ENCODE measurements at regions not wholly inside any gene's neighbourhood (a gene's known extent, or its start where the extent isn't known, plus 50 kb on each side); places are given as distances from the start of the nearest gene placed in this dataset.

DNA sequence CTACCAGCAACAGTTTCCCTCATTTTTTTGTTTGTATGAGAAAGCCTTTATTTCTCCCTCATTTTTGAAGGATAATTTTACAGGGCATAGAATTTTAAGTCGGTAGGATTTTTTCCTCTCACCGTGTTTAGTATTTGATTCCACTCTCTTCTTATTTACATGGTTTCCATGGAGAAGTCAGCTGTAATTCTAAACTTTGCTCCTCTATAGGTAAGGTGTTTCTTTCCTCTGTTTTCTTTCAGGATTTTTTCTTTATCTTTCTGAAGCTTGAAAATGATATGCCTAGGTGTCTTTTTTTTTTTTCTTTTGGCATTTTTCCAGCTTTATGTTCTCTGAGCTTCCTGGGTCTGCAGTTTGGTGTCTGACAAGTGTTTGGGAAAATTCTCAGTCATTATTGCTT, 75.6 kb upstream of the ETV6 start:
- TF ChIP-seq, protein P1, sequence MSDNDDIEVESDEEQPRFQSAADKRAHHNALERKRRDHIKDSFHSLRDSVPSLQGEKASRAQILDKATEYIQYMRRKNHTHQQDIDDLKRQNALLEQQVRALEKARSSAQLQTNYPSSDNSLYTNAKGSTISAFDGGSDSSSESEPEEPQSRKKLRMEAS (IDR thresholded peaks at IDR 0.05), result no peak
- no peak for TF ChIP-seq ZBTB7A (IDR thresholded peaks at IDR 0.05; ENCODE audit: low read depth)
- TF ChIP-seq TAF1 (IDR thresholded peaks at IDR 0.05; ENCODE audit: low read depth), result no peak
- no peak for TF ChIP-seq EP300 (IDR thresholded peaks at IDR 0.05; ENCODE audit: borderline replicate concordance)
- TF ChIP-seq, protein P2, sequence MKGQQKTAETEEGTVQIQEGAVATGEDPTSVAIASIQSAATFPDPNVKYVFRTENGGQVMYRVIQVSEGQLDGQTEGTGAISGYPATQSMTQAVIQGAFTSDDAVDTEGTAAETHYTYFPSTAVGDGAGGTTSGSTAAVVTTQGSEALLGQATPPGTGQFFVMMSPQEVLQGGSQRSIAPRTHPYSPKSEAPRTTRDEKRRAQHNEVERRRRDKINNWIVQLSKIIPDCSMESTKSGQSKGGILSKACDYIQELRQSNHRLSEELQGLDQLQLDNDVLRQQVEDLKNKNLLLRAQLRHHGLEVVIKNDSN (IDR thresholded peaks at IDR 0.05), result no peak
- no peak for TF ChIP-seq TEAD4 (IDR thresholded peaks at IDR 0.05)

DNA sequence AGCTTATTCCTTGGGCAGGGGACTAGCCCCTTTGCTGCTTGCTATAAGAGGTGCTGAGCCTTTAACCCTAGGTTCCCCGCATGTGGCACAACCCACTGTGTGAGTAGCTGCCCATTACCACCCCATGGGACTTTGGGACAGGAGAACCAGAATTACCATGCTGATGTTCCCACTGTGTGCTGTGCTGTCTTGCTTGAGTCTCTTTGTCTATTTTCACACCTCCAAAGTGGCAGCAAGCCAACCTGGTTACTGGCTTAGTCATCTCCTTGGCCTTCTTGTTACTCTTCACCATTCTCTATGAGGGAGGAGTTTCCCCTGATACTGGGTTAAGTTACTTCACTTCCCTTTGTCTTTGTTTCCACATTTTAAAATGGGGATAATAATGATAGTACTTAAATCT, 73.4 kb upstream of the ETV6 start:
- TF ChIP-seq NFIC (IDR thresholded peaks at IDR 0.05) (peak; percentile 69), ZBTB7A (IDR thresholded peaks at IDR 0.05; ENCODE audit: low read depth) (no peak)

DNA sequence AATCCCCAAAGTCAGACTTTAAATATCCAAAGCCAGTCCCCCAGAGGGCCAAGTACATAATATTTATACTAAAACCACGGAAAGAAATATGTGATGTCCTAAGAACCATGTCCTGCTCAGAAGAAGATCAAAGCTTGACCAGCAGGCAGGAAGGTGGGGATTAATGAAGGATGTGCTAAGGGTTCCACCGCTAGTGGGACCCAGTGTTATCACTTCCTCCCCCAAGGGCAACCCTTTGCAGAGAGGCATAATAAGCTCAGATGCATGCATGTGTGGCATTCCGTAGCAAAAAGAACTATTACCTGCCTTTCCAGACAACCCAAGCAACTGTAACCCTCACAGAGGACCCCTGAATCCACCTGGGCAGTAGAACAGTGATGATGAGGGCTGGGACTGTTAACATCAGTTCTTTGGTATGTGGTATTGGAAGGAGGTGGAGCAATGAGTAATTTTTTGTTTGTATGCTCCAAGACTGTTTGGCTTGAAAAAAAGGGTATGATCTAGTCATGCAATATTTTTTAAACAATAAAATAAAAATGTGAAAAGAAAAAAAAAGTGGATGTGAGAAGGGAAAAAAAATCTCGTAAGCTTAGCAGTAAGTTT, 71.7 kb upstream of the ETV6 start:
- TF ChIP-seq, protein P1 (IDR thresholded peaks at IDR 0.05), result no peak
- no peak for TF ChIP-seq TEAD4 (IDR thresholded peaks at IDR 0.05)
- TF ChIP-seq, protein P2 (IDR thresholded peaks at IDR 0.05), result no peak

DNA sequence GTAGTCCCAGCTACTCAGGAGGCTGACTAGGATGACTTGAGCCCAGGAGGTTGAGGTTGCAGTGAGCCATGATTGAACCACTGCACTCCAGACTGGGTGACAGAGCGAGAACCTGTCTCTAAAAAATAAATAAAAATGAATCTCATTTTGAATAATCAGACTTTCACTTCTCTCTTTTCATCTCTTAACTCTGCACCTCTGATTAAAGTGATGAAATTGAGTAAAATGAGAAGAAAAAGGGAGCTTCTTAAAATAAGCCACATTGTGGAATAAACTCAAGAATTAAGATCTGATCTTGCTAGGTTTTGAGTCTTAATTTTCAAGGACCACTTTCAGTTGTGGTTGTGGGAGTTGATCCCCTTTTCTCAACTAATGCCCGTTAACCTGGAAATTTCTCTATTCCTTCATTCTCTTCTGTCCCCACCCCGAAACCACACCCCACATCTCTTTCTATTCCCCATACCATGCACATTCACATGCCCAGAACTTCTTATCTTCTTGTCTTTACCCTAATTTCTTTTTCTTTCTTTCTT, 70.9 kb upstream of the ETV6 start:
- TF ChIP-seq, protein P2 (IDR thresholded peaks at IDR 0.05), result no peak
- TF ChIP-seq CEBPB (IDR thresholded peaks at IDR 0.05) (no peak), RAD21 (IDR thresholded peaks at IDR 0.05; ENCODE audit: low read depth) (no peak), CREB1 (IDR thresholded peaks at IDR 0.05; ENCODE audit: low read depth) (no peak), EP300 (IDR thresholded peaks at IDR 0.05; ENCODE audit: borderline replicate concordance) (no peak), ZBTB7A (IDR thresholded peaks at IDR 0.05; ENCODE audit: low read depth) (no peak), NFIC (IDR thresholded peaks at IDR 0.05) (no peak), TEAD4 (IDR thresholded peaks at IDR 0.05) (no peak), YY1 (IDR thresholded peaks at IDR 0.05; ENCODE audit: low read depth) (no peak), TCF12 (IDR thresholded peaks at IDR 0.05; ENCODE audit: low read depth) (no peak)
- TF ChIP-seq, protein P3, sequence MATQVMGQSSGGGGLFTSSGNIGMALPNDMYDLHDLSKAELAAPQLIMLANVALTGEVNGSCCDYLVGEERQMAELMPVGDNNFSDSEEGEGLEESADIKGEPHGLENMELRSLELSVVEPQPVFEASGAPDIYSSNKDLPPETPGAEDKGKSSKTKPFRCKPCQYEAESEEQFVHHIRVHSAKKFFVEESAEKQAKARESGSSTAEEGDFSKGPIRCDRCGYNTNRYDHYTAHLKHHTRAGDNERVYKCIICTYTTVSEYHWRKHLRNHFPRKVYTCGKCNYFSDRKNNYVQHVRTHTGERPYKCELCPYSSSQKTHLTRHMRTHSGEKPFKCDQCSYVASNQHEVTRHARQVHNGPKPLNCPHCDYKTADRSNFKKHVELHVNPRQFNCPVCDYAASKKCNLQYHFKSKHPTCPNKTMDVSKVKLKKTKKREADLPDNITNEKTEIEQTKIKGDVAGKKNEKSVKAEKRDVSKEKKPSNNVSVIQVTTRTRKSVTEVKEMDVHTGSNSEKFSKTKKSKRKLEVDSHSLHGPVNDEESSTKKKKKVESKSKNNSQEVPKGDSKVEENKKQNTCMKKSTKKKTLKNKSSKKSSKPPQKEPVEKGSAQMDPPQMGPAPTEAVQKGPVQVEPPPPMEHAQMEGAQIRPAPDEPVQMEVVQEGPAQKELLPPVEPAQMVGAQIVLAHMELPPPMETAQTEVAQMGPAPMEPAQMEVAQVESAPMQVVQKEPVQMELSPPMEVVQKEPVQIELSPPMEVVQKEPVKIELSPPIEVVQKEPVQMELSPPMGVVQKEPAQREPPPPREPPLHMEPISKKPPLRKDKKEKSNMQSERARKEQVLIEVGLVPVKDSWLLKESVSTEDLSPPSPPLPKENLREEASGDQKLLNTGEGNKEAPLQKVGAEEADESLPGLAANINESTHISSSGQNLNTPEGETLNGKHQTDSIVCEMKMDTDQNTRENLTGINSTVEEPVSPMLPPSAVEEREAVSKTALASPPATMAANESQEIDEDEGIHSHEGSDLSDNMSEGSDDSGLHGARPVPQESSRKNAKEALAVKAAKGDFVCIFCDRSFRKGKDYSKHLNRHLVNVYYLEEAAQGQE (IDR thresholded peaks at IDR 0.05; ENCODE audit: low read depth), result no peak

DNA sequence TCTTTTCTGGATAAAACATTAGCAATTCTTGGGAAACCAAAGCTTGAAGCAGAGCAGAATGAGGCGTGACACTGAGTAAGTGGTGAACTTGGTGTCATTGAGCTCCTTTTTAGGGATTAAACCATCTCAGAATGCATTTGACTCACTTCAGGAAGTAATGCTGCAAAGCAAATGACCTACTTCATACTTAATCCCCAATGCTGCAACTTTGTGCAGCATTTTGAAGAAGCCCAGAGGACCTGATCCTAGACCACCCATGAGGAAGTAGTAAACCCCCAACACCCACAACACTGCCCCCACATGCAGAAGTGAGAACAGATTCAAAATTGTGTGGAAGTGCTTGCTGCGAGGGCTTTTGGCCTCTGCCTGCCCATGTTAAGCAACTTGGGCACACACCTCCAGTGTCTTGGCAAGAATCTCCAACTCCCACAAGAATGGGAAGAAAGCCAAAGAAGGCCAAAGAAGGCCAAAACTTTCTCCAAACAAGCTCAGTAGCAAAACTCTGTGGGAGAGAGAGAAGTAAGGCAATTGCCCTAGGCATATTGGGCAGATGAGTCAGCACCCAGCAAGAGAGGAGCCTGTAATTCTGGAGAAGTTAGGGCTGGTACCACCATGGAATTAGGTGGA, 69.2 kb upstream of the ETV6 start:
- 0 out of 2 replicates have a peak, but pooled peaks have one; percentile 18 for TF ChIP-seq TEAD4 (IDR thresholded peaks at IDR 0.05)
- TF ChIP-seq FOXM1 (IDR thresholded peaks at IDR 0.05; ENCODE audit: borderline replicate concordance, low read depth), result no peak
- TF ChIP-seq, protein P2 (IDR thresholded peaks at IDR 0.05), result no peak
- 0 out of 2 replicates have a peak, but pooled peaks have one; percentile 23 for TF ChIP-seq CEBPB (IDR thresholded peaks at IDR 0.05)
- no peak for TF ChIP-seq TAF1 (IDR thresholded peaks at IDR 0.05; ENCODE audit: low read depth)
- TF ChIP-seq NFIC (IDR thresholded peaks at IDR 0.05), result peak; percentile 68
- TF ChIP-seq, protein P3 (IDR thresholded peaks at IDR 0.05; ENCODE audit: low read depth), result no peak

All from Ishikawa (cell line).